ENCODE measurements at regions not wholly inside any gene's neighbourhood (a gene's known extent, or its start where the extent isn't known, plus 50 kb on each side); places are given as distances from the start of the nearest gene placed in this dataset.

DNA sequence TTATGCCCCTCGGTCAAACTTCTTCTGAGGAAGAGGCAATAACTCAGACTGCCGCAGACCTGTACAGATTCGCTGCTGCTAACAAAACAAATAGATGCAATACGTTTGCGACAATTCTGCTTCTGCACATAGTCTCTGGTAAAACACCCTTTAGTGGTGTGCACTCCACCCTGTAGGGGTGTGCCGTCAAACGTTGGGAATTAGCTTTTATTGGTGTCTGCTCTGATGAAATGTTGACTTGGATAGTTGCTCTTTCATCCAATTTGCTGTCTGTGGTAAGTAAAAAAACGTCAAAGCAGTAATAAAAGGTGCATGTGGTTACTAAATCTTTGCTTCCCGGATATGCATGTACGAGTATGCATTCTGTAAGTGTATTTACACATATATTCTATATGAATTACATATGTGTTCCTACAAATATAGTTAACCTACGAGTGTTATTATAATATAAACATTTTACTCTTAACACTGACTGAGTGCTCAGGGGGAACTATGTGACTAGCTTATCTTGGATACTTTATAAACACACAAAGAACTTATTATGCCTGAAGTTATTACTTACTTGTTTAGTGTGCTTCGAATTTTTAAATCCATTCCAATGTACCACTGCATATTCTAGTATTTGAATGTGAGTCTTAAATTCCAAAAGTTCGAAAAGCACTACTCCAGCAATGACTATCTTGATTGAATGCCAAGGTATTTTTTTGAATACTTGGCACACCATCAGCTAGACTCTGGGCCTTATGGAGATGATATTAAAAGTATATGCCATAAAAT is 610.2 kb downstream of the ZEB2 start:
- TF ChIP-seq, protein P1, sequence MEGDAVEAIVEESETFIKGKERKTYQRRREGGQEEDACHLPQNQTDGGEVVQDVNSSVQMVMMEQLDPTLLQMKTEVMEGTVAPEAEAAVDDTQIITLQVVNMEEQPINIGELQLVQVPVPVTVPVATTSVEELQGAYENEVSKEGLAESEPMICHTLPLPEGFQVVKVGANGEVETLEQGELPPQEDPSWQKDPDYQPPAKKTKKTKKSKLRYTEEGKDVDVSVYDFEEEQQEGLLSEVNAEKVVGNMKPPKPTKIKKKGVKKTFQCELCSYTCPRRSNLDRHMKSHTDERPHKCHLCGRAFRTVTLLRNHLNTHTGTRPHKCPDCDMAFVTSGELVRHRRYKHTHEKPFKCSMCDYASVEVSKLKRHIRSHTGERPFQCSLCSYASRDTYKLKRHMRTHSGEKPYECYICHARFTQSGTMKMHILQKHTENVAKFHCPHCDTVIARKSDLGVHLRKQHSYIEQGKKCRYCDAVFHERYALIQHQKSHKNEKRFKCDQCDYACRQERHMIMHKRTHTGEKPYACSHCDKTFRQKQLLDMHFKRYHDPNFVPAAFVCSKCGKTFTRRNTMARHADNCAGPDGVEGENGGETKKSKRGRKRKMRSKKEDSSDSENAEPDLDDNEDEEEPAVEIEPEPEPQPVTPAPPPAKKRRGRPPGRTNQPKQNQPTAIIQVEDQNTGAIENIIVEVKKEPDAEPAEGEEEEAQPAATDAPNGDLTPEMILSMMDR (IDR thresholded peaks at IDR 0.05), result no peak
- TF ChIP-seq EZH2 (IDR thresholded peaks at IDR 0.05; ENCODE audit: borderline replicate concordance, insufficient read depth, low read depth, low read length, poor library complexity, severe bottlenecking), result no peak
